ENCODE measurements at regions not wholly inside any gene's neighbourhood (a gene's known extent, or its start where the extent isn't known, plus 50 kb on each side); places are given as distances from the start of the nearest gene placed in this dataset.

- H3K4me3 ChIP-seq = no peak overlapping the region
- H3K27me3 ChIP-seq = no peaks in the 10 kb centered on the region
- no peaks in the 10 kb centered on the region for H3K9me3 ChIP-seq
- ATAC-seq (no peak), DNase-seq (no peak)
- H3K27ac ChIP-seq = no peak overlapping the region
- intact Hi-C loops (cut with DNase I) = no loop called here
- no peaks in the 10 kb centered on the region for H3K36me3 ChIP-seq
- TF ChIP-seq POLR2A (IDR thresholded peaks at IDR 0.05) (no peak), CTCF (IDR thresholded peaks at IDR 0.05) (no peak)
- 91 to 98% (median 92%) methylated on average over 3 of the region's 3 CpGs for WGBS, 4 donors
- peaks cover 0 to 7% (median 0%) of the 10 kb centered on the region in 12 donors for H3K4me1 ChIP-seq
These were observed 197.5 kb upstream of the LRRC3B start for GRCh38 chr3:26425076-26425475.

GRCh38 chr3:26428992-26429391, 193.6 kb upstream of the LRRC3B start:
- no peak for DNase-seq
- H3K4me1 ChIP-seq = peaks cover 0 to 7% (median 0%) of the 10 kb centered on the region in 12 donors
- no peaks in the 10 kb centered on the region for H3K27me3 ChIP-seq
- TF ChIP-seq POLR2A (IDR thresholded peaks at IDR 0.05) (no peak), CTCF (IDR thresholded peaks at IDR 0.05) (no peak)
- ATAC-seq = no peak
- H3K36me3 ChIP-seq = no peaks in the 10 kb centered on the region
- 72 to 80% (median 74%) methylated on average over 2 of the region's 2 CpGs for WGBS, 4 donors
- H3K27ac ChIP-seq = no peak overlapping the region
- no peak overlapping the region for H3K4me3 ChIP-seq
- H3K9me3 ChIP-seq = no peaks in the 10 kb centered on the region
- intact Hi-C loops (cut with DNase I) = no loop called here

DNA sequence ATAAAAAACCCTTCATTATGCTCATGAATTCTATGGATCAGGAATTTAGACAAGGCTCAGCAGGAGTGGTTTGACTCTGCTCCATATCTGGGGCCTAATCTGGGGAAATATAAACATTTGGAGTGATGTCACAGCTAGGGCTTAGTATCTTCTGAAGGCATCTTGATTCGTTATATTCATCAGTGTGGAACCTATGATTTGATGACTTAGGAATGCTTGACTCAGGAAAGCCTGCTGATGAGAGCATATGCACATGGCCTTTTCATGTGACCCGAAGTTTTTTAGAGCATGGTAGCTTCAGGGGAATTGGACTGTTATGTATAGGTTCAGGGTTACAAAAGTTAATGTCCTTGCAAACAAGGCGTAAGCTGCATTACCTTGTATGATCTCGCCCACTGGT, 184.9 kb upstream of the LRRC3B start:
- Histone ChIP-seq H3K4me3 (no peak overlapping the region), H3K27ac (no peak overlapping the region), H3K9me3 (peaks cover 0 to 11% (median 0%) of the 10 kb centered on the region in 12 donors), H3K4me1 (no peaks in the 10 kb centered on the region), H3K36me3 (no peaks in the 10 kb centered on the region), H3K27me3 (no peaks in the 10 kb centered on the region)
- TF ChIP-seq CTCF (IDR thresholded peaks at IDR 0.05) (no peak), POLR2A (IDR thresholded peaks at IDR 0.05) (no peak)
- WGBS, 4 donors = 81 to 83% (median 82%) methylated on average over 4 of the region's 4 CpGs
- DNase-seq (no peak), ATAC-seq (no peak)
- intact Hi-C loops (cut with DNase I) = no loop called here

GRCh38 chr3:26438325-26438940, 184.1 kb upstream of the LRRC3B start:
- TF ChIP-seq POLR2A (IDR thresholded peaks at IDR 0.05) (no peak), CTCF (IDR thresholded peaks at IDR 0.05) (no peak)
- no peak overlapping the region for H3K4me3 ChIP-seq
- H3K9me3 ChIP-seq = peaks cover 0 to 11% (median 0%) of the 10 kb centered on the region in 12 donors
- no peaks in the 10 kb centered on the region for H3K36me3 ChIP-seq
- H3K27me3 ChIP-seq = no peaks in the 10 kb centered on the region
- no peaks in the 10 kb centered on the region for H3K4me1 ChIP-seq
- H3K27ac ChIP-seq = no peak overlapping the region
- ATAC-seq (no peak), DNase-seq (no peak)
- WGBS, 4 donors = 77 to 87% (median 79%) methylated on average over 4 of the region's 4 CpGs
- intact Hi-C loops (cut with DNase I) = no loop called here
